Fibroblast of mammary gland (primary cell): ENCODE measurements at regions not wholly inside any gene's neighbourhood (a gene's known extent, or its start where the extent isn't known, plus 50 kb on each side); places are given as distances from the start of the nearest gene placed in this dataset.

ENCODE experiments used
- DNase-seq: peaks from one replicate; pipeline ENCODE4 v3.0.0-alpha.2; 2010; ENCODE audit warnings: low read depth
- H3K4me3 ChIP-seq: 2 replicates; pipeline ENCODE4 v1.5.1; 2011; ENCODE audit warnings: low read depth, mild to moderate bottlenecking, low read length, moderate library complexity; ENCODE audit not compliant: control insufficient read depth
- CTCF ChIP-seq: conservative IDR thresholded peaks from 2 replicates; pipeline ENCODE4 v1.5.1; 2011; ENCODE audit warnings: low read depth, low read length, inconsistent platforms; ENCODE audit not compliant: control insufficient read depth, insufficient read depth

GRCh38 chr5:96278981-96279380 is 154.1 kb downstream of the PCSK1 start:
- no peak overlapping the region for H3K4me3 ChIP-seq
- TF ChIP-seq CTCF, result no peak
- no peak for DNase-seq

GRCh38 chr5:96275051-96275450 is 158.0 kb downstream of the PCSK1 start:
- DNase-seq, result no peak
- no peak for TF ChIP-seq CTCF
- no peak overlapping the region for H3K4me3 ChIP-seq

GRCh38 chr5:96265487-96265886 is 167.6 kb downstream of the PCSK1 start:
- H3K4me3 ChIP-seq, result no peak overlapping the region
- no peak for TF ChIP-seq CTCF

GRCh38 chr5:96264047-96264446 is 169.0 kb downstream of the PCSK1 start:
- no peak for TF ChIP-seq CTCF
- H3K4me3 ChIP-seq, result no peak overlapping the region

More at GRCh38 chr5:96265487-96265886, 167.6 kb downstream of the PCSK1 start:
- no peak for DNase-seq

GRCh38 chr5:96262105-96262504 is 170.9 kb downstream of the PCSK1 start:
- DNase-seq, result no peak
- H3K4me3 ChIP-seq, result no peak overlapping the region
- TF ChIP-seq CTCF, result no peak

More at GRCh38 chr5:96264047-96264446, 169.0 kb downstream of the PCSK1 start:
- no peak for DNase-seq

- TF ChIP-seq CTCF, result no peak
- H3K4me3 ChIP-seq, result no peak overlapping the region
- DNase-seq, result no peak
Observed at GRCh38 chr5:96260009-96260408, 173.0 kb downstream of the PCSK1 start.

- no peak for TF ChIP-seq CTCF
- DNase-seq, result peak; percentile 78
- no peak overlapping the region for H3K4me3 ChIP-seq
Observed at GRCh38 chr5:96259151-96259772, 173.8 kb downstream of the PCSK1 start.
